Fibroblast of lung (primary cell): ENCODE measurements at regions not wholly inside any gene's neighbourhood (a gene's known extent, or its start where the extent isn't known, plus 50 kb on each side); places are given as distances from the start of the nearest gene placed in this dataset.
A peak's percentile ranks its signal among the peaks of the same experiment; 100 is the strongest.

Experiments used
- DNase-seq, 2 donors: peaks; one replicate each; pipeline versions ENCODE4 v3.0.0 to v3.0.0-alpha.2; 2010; ENCODE audit warnings: low read depth in 2 of 2
- H2AFZ ChIP-seq: 2 replicates; pipeline ENCODE4 v1.5.1; 2012; ENCODE audit warnings: low read length, control low read depth, inconsistent platforms
- H3K27ac ChIP-seq: 2 replicates; pipeline ENCODE4 v1.5.1; 2011; ENCODE audit warnings: low read length, control low read depth; ENCODE audit not compliant: insufficient read depth
- H3K27me3 ChIP-seq: 2 replicates; pipeline ENCODE4 v1.5.1; 2011; ENCODE audit warnings: mild to moderate bottlenecking, low read length; ENCODE audit not compliant: control insufficient read depth, insufficient read depth
- H3K36me3 ChIP-seq: 2 replicates; pipeline ENCODE4 v1.5.1; 2011; ENCODE audit warnings: low read length; ENCODE audit not compliant: control insufficient read depth, insufficient read depth
- H3K4me1 ChIP-seq: 2 replicates; pipeline ENCODE4 v1.5.1; 2011; ENCODE audit warnings: low read length; ENCODE audit not compliant: control insufficient read depth, insufficient read depth; ENCODE audit errors: extremely low read depth
- H3K4me2 ChIP-seq: 2 replicates; pipeline ENCODE4 v1.5.1; 2011; ENCODE audit warnings: low read length, control low read depth; ENCODE audit not compliant: insufficient read depth; ENCODE audit errors: extremely low read depth
- H3K4me3 ChIP-seq, 4 experiments: fragments of 200-600 bp in 1 of 4; sonication (generic) in 1 of 4; replicated peaks in 1 of 4; 2 replicates each; pipeline ENCODE4 v1.5.1; 2011 to 2016; ENCODE audit warnings: low read length in 4 of 4, low read depth in 3 of 4, mild to moderate bottlenecking in 3 of 4, control low read depth in 2 of 4, inconsistent platforms in 1 of 4, mixed read lengths in 1 of 4; ENCODE audit not compliant: insufficient read depth in 1 of 4; ENCODE audit errors: control extremely low read depth in 1 of 4
- H3K79me2 ChIP-seq: 2 replicates; pipeline ENCODE4 v1.5.1; 2012; ENCODE audit warnings: mild to moderate bottlenecking, low read length, inconsistent platforms; ENCODE audit not compliant: control insufficient read depth, insufficient read depth
- H3K9ac ChIP-seq: 2 replicates; pipeline ENCODE4 v1.5.1; 2011; ENCODE audit warnings: mild to moderate bottlenecking, low read length, control low read depth; ENCODE audit not compliant: insufficient read depth
- H3K9me3 ChIP-seq: 2 replicates; pipeline ENCODE4 v1.5.1; 2012; ENCODE audit warnings: low read depth, low read length; ENCODE audit not compliant: control insufficient read depth, insufficient read depth
- H4K20me1 ChIP-seq: 2 replicates; pipeline ENCODE4 v1.5.1; 2011; ENCODE audit warnings: low read length; ENCODE audit not compliant: control insufficient read depth, insufficient read depth; ENCODE audit errors: extremely low read depth
- EZH2 ChIP-seq: IDR thresholded peaks from 2 replicates; pipeline ENCODE4 v1.5.1; 2012; ENCODE audit warnings: low read length, control low read depth, mild to moderate bottlenecking; ENCODE audit errors: missing control alignments
- TF ChIP-seq, protein P1 (sequence below), 2 donors: IDR thresholded peaks in 1 of 2; conservative IDR thresholded peaks in 1 of 2; 1 replicate in 1 of 2; 2 replicates in 1 of 2; pipeline ENCODE4 v1.5.1; 2011 to 2012; ENCODE audit warnings: low read length in 2 of 2, control low read depth in 1 of 2, inconsistent platforms in 1 of 2, low read depth in 1 of 2, mild to moderate bottlenecking in 1 of 2

DNA sequence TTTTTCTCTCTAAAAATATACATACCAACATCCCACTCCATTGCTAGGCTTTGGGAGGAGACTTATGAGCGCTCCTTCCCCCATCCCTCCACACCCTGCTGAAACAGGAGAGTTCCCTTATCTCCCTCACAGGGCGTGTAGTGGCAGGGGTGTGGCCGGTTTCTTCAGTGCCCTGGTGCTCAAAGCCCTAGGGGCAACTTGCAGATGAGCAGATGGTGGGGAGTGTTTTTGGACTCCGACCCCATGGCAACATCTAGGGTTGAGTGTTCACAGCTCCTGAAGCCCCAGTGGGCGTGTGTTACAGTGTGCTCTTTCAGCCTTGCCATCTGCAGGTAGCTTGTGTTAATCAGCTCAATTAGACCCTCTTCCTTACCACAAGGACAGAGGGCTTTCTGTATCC is 409.5 kb downstream of the MAT2B start:
- no peak overlapping the region for H2AFZ ChIP-seq
- H3K36me3 ChIP-seq = no peaks in the 10 kb centered on the region
- H3K9me3 ChIP-seq = no peaks in the 10 kb centered on the region
- no peaks in the 10 kb centered on the region for H3K79me2 ChIP-seq
- no peaks in the 10 kb centered on the region for H3K4me1 ChIP-seq
- DNase-seq = no peak
- TF ChIP-seq EZH2 = no peak
- TF ChIP-seq, protein P1, sequence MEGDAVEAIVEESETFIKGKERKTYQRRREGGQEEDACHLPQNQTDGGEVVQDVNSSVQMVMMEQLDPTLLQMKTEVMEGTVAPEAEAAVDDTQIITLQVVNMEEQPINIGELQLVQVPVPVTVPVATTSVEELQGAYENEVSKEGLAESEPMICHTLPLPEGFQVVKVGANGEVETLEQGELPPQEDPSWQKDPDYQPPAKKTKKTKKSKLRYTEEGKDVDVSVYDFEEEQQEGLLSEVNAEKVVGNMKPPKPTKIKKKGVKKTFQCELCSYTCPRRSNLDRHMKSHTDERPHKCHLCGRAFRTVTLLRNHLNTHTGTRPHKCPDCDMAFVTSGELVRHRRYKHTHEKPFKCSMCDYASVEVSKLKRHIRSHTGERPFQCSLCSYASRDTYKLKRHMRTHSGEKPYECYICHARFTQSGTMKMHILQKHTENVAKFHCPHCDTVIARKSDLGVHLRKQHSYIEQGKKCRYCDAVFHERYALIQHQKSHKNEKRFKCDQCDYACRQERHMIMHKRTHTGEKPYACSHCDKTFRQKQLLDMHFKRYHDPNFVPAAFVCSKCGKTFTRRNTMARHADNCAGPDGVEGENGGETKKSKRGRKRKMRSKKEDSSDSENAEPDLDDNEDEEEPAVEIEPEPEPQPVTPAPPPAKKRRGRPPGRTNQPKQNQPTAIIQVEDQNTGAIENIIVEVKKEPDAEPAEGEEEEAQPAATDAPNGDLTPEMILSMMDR (conservative IDR thresholded peaks at IDR 0.05 in 1 of 2, IDR thresholded peaks at IDR 0.05 in 1 of 2; ENCODE audit: low read depth in 1 of 2, low read length in 2 of 2) = no peak
- H3K4me2 ChIP-seq = no peak overlapping the region
- no peaks in the 10 kb centered on the region for H3K27me3 ChIP-seq
- H3K27ac ChIP-seq = no peak overlapping the region
- no peak overlapping the region for H3K9ac ChIP-seq
- no peaks in the 10 kb centered on the region for H4K20me1 ChIP-seq
- H3K4me3 ChIP-seq = no peak overlapping the region

DNA sequence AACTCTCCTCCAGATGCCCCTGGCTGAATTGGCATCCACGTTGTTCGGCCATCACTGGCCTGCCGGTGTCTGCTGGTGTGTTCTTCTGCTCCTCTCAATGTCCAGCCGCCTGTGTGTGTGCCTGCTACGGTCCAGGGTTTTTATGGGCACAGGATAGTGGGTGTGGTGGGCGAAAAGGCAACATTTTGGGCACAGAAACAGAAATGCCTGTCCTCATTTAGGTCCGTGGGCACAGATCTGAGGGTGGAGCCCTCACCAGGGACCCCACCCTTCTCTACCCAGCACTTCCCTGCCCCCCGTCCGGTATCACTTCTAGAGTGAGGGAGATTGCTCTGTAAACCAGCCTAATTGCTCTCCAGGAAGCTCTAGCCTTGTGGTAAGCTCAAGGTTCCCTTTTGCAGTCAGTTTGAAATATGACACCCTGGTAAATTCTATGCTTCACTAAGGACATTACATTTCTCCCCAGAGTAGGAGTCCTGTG is 410.1 kb downstream of the MAT2B start:
- Histone ChIP-seq H3K4me3 (no peak overlapping the region), H3K4me2 (no peak overlapping the region), H3K27ac (no peak overlapping the region), H3K27me3 (no peaks in the 10 kb centered on the region), H2AFZ (no peak overlapping the region), H3K9ac (no peak overlapping the region), H3K4me1 (no peaks in the 10 kb centered on the region), H3K36me3 (no peaks in the 10 kb centered on the region), H3K79me2 (no peaks in the 10 kb centered on the region), H3K9me3 (no peaks in the 10 kb centered on the region), H4K20me1 (no peaks in the 10 kb centered on the region)
- no peak for TF ChIP-seq EZH2
- TF ChIP-seq, protein P1 (conservative IDR thresholded peaks at IDR 0.05 in 1 of 2, IDR thresholded peaks at IDR 0.05 in 1 of 2; ENCODE audit: low read depth in 1 of 2, low read length in 2 of 2) = no peak
- peak; percentile 54 to 59 for DNase-seq

DNA sequence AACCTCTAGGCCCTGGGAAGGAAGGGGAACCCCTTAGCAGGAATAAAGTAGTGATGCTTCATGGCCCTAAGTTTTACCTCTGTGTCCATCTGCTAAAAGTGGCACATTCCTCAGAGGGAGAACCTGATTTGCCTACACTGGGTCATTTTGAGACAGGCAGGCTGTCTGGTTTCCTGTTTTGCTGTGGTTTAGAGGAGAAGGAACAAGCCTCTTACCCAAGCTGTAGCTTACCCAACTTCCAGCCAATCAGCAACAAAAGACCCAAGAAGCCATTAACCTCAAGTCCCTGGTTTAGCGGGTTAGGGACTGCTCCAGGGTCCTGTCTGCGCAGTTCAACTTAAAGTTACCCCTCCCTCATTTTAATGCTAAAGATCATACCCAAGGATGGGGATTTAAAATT is 411.0 kb downstream of the MAT2B start:
- Histone ChIP-seq H3K79me2 (no peaks in the 10 kb centered on the region), H4K20me1 (no peaks in the 10 kb centered on the region), H3K27ac (no peak overlapping the region), H3K4me3 (no peak overlapping the region), H3K4me2 (no peak overlapping the region), H3K36me3 (no peaks in the 10 kb centered on the region), H3K9ac (no peak overlapping the region), H3K9me3 (no peaks in the 10 kb centered on the region), H3K4me1 (no peaks in the 10 kb centered on the region), H2AFZ (peak overlapping the region; percentile 0), H3K27me3 (no peaks in the 10 kb centered on the region)
- peak; percentile 24 for DNase-seq
- TF ChIP-seq EZH2 = no peak
- TF ChIP-seq, protein P1 (conservative IDR thresholded peaks at IDR 0.05 in 1 of 2, IDR thresholded peaks at IDR 0.05 in 1 of 2; ENCODE audit: low read depth in 1 of 2, low read length in 2 of 2) = no peak
